ENCODE measurements at regions not wholly inside any gene's neighbourhood (a gene's known extent, or its start where the extent isn't known, plus 50 kb on each side); places are given as distances from the start of the nearest gene placed in this dataset.

DNA sequence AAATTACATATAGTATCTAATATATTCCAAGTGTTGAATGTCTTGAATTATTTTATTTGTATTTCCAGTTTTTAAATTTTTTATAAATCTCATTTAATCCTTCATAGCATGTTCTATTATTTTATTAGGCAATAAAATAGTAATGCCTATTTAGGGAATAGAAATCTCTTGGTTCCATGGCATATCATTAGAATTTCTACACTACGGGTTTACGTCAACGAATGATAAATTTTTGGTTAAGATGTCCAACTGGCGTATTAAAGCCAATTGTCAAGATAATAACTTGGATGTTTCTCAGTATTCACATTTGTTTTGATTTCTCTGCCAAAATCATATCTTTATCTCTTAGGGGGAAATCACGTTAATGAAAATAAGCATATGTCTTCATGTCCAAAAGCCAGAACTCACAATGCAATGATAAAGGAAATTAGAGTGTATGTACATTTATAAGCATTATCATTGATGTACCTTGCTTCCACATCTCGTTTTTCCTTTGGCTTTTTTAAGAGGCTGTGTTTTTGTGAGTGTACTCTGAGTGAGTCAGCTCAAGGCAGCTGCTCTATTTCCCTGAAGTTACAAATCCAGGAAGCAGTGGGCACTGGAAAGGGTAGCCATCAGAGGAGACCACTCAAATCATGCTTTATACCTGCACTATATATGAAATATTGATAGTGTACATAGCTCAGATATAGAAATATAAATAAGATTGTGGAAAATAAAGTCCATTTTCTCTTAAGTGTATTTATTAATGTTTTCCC, 115.8 kb upstream of the PDE1A start:
- TF ChIP-seq, protein P1, sequence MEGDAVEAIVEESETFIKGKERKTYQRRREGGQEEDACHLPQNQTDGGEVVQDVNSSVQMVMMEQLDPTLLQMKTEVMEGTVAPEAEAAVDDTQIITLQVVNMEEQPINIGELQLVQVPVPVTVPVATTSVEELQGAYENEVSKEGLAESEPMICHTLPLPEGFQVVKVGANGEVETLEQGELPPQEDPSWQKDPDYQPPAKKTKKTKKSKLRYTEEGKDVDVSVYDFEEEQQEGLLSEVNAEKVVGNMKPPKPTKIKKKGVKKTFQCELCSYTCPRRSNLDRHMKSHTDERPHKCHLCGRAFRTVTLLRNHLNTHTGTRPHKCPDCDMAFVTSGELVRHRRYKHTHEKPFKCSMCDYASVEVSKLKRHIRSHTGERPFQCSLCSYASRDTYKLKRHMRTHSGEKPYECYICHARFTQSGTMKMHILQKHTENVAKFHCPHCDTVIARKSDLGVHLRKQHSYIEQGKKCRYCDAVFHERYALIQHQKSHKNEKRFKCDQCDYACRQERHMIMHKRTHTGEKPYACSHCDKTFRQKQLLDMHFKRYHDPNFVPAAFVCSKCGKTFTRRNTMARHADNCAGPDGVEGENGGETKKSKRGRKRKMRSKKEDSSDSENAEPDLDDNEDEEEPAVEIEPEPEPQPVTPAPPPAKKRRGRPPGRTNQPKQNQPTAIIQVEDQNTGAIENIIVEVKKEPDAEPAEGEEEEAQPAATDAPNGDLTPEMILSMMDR (conservative IDR thresholded peaks at IDR 0.05; ENCODE audit: low read depth in 2 of 2) = no peak
- TF ChIP-seq, protein P2, sequence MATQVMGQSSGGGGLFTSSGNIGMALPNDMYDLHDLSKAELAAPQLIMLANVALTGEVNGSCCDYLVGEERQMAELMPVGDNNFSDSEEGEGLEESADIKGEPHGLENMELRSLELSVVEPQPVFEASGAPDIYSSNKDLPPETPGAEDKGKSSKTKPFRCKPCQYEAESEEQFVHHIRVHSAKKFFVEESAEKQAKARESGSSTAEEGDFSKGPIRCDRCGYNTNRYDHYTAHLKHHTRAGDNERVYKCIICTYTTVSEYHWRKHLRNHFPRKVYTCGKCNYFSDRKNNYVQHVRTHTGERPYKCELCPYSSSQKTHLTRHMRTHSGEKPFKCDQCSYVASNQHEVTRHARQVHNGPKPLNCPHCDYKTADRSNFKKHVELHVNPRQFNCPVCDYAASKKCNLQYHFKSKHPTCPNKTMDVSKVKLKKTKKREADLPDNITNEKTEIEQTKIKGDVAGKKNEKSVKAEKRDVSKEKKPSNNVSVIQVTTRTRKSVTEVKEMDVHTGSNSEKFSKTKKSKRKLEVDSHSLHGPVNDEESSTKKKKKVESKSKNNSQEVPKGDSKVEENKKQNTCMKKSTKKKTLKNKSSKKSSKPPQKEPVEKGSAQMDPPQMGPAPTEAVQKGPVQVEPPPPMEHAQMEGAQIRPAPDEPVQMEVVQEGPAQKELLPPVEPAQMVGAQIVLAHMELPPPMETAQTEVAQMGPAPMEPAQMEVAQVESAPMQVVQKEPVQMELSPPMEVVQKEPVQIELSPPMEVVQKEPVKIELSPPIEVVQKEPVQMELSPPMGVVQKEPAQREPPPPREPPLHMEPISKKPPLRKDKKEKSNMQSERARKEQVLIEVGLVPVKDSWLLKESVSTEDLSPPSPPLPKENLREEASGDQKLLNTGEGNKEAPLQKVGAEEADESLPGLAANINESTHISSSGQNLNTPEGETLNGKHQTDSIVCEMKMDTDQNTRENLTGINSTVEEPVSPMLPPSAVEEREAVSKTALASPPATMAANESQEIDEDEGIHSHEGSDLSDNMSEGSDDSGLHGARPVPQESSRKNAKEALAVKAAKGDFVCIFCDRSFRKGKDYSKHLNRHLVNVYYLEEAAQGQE (IDR thresholded peaks at IDR 0.05; ENCODE audit: unreplicated experiment) = no peak
- no peak for TF ChIP-seq EZH2 (IDR thresholded peaks at IDR 0.05; ENCODE audit: low read depth, unreplicated experiment)
- TF ChIP-seq ZNF331 (CRISPR knock-in tag; IDR thresholded peaks at IDR 0.05; ENCODE audit: low read depth) = no peak
- no peak for TF ChIP-seq JUNB (IDR thresholded peaks at IDR 0.05; ENCODE audit: unreplicated experiment)
- TF ChIP-seq POLR2AphosphoS5 (IDR thresholded peaks at IDR 0.05; ENCODE audit: low read depth) = no peak
- TF ChIP-seq CREB1 (CRISPR knock-in tag; IDR thresholded peaks at IDR 0.05; ENCODE audit: low read depth) = no peak
